Astrocyte (in vitro differentiated cells and primary cell): ENCODE measurements at regions not wholly inside any gene's neighbourhood (a gene's known extent, or its start where the extent isn't known, plus 50 kb on each side); places are given as distances from the start of the nearest gene placed in this dataset.

Experiments
- DNase-seq: peaks from one replicate; pipeline ENCODE4 v3.0.0-alpha.2; 2010; ENCODE audit warnings: low read depth
- FAIRE-seq: peaks from 2 replicates; lab custom pipeline; 2011; peaks lifted over from hg19 to GRCh38; lab: Jason Lieb, UNC
- H2AFZ ChIP-seq: 2 replicates; pipeline ENCODE4 v1.6.0; 2012; ENCODE audit warnings: low read depth, low read length, inconsistent platforms
- H3K27ac ChIP-seq: 2 replicates; pipeline ENCODE4 v1.5.1; 2011; ENCODE audit warnings: low read depth, low read length, inconsistent platforms
- H3K27me3 ChIP-seq: 2 replicates; pipeline ENCODE4 v1.6.0; 2011; ENCODE audit warnings: low read length, inconsistent platforms; ENCODE audit not compliant: insufficient read depth
- H3K36me3 ChIP-seq: 2 replicates; pipeline ENCODE4 v1.5.1; 2011; ENCODE audit warnings: low read length, inconsistent platforms; ENCODE audit not compliant: insufficient read depth
- H3K4me1 ChIP-seq: 2 replicates; pipeline ENCODE4 v1.5.1; 2011; ENCODE audit warnings: low read length, inconsistent platforms; ENCODE audit not compliant: insufficient read depth
- H3K4me2 ChIP-seq: 2 replicates; pipeline ENCODE4 v1.6.0; 2012; ENCODE audit warnings: low read length, inconsistent platforms
- H3K4me3 ChIP-seq: 2 replicates; pipeline ENCODE4 v1.5.1; 2011; ENCODE audit warnings: low read depth, mild to moderate bottlenecking, low read length, inconsistent platforms; ENCODE audit not compliant: insufficient read depth
- H3K79me2 ChIP-seq: 2 replicates; pipeline ENCODE4 v1.6.0; 2012; ENCODE audit warnings: mild to moderate bottlenecking, low read length, inconsistent platforms; ENCODE audit not compliant: insufficient read depth
- H3K9ac ChIP-seq: 2 replicates; pipeline ENCODE4 v1.6.0; 2012; ENCODE audit warnings: mild to moderate bottlenecking, low read length, inconsistent platforms
- H3K9me3 ChIP-seq: 2 replicates; pipeline ENCODE4 v1.5.1; 2012; ENCODE audit warnings: low read depth, mild to moderate bottlenecking, low read length, inconsistent platforms; ENCODE audit not compliant: insufficient read depth
- H4K20me1 ChIP-seq: 2 replicates; pipeline ENCODE4 v1.6.0; 2012; ENCODE audit warnings: low read length, inconsistent platforms; ENCODE audit not compliant: insufficient read depth
- H3K27ac Mint-ChIP-seq: one replicate; pipeline ENCODE4 v1.8.0; 2021; ENCODE audit warnings: mild to moderate bottlenecking, mixed read lengths; ENCODE audit not compliant: unreplicated experiment
- H3K27me3 Mint-ChIP-seq: one replicate; pipeline ENCODE4 v1.8.0; 2021; ENCODE audit warnings: low read depth, mixed read lengths; ENCODE audit not compliant: unreplicated experiment
- H3K36me3 Mint-ChIP-seq: one replicate; pipeline ENCODE4 v1.8.0; 2021; ENCODE audit warnings: low read depth, mixed read lengths; ENCODE audit not compliant: unreplicated experiment
- H3K4me1 Mint-ChIP-seq: one replicate; pipeline ENCODE4 v1.8.0; 2021; ENCODE audit warnings: low read depth, mixed read lengths; ENCODE audit not compliant: unreplicated experiment
- H3K4me3 Mint-ChIP-seq: one replicate; pipeline ENCODE4 v1.8.0; 2021; ENCODE audit warnings: mild to moderate bottlenecking, moderate library complexity, mixed read lengths; ENCODE audit not compliant: unreplicated experiment
- H3K9me3 Mint-ChIP-seq: one replicate; pipeline ENCODE4 v1.8.0; 2021; ENCODE audit warnings: mild to moderate bottlenecking, mixed read lengths; ENCODE audit not compliant: unreplicated experiment
- EZH2 ChIP-seq: IDR thresholded peaks from 2 replicates; pipeline ENCODE4 v1.6.1; 2012; ENCODE audit warnings: mild to moderate bottlenecking, low read length, inconsistent platforms; ENCODE audit not compliant: insufficient read depth
- TF ChIP-seq, protein P1 (sequence below): IDR thresholded peaks from 2 replicates; pipeline ENCODE4 v1.5.1; 2011; ENCODE audit warnings: low read depth, mild to moderate bottlenecking, inconsistent platforms, low read length, moderate library complexity; ENCODE audit not compliant: insufficient read depth

DNA sequence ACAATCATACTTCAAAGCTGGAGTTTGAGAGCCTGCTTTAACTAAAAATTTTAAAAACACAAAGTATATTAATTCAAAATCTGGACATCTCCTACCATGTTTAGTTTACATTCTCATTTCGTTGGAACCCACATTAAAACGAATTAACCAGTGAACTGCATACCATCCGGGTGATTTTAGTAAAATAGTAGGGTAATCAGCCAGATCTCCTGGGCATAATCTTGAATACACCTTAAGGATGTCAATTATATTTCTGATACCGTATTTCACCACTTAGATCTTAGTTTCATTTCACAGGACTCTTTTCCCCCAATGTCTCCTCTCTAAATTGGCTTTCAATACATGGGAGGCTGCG lies 175.6 kb upstream of the PFKP start:
- Mint-ChIP-seq H3K27me3 (peaks cover 19% of the 10 kb centered on the region), H3K36me3 (no peaks in the 10 kb centered on the region), H3K4me3 (no peak overlapping the region), H3K4me1 (no peaks in the 10 kb centered on the region), H3K9me3 (no peaks in the 10 kb centered on the region), H3K27ac (no peak overlapping the region)
- Histone ChIP-seq H3K9ac (no peak overlapping the region), H4K20me1 (no peaks in the 10 kb centered on the region), H3K4me3 (no peak overlapping the region), H3K36me3 (no peaks in the 10 kb centered on the region), H3K27ac (no peak overlapping the region), H3K27me3 (no peaks in the 10 kb centered on the region), H3K4me2 (no peak overlapping the region), H3K4me1 (no peaks in the 10 kb centered on the region), H3K79me2 (no peaks in the 10 kb centered on the region), H2AFZ (no peak overlapping the region), H3K9me3 (peaks cover 5% of the 10 kb centered on the region)
- TF ChIP-seq, protein P1, sequence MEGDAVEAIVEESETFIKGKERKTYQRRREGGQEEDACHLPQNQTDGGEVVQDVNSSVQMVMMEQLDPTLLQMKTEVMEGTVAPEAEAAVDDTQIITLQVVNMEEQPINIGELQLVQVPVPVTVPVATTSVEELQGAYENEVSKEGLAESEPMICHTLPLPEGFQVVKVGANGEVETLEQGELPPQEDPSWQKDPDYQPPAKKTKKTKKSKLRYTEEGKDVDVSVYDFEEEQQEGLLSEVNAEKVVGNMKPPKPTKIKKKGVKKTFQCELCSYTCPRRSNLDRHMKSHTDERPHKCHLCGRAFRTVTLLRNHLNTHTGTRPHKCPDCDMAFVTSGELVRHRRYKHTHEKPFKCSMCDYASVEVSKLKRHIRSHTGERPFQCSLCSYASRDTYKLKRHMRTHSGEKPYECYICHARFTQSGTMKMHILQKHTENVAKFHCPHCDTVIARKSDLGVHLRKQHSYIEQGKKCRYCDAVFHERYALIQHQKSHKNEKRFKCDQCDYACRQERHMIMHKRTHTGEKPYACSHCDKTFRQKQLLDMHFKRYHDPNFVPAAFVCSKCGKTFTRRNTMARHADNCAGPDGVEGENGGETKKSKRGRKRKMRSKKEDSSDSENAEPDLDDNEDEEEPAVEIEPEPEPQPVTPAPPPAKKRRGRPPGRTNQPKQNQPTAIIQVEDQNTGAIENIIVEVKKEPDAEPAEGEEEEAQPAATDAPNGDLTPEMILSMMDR: no peak
- TF ChIP-seq EZH2: no peak
- FAIRE-seq (no peak), DNase-seq (no peak)

DNA sequence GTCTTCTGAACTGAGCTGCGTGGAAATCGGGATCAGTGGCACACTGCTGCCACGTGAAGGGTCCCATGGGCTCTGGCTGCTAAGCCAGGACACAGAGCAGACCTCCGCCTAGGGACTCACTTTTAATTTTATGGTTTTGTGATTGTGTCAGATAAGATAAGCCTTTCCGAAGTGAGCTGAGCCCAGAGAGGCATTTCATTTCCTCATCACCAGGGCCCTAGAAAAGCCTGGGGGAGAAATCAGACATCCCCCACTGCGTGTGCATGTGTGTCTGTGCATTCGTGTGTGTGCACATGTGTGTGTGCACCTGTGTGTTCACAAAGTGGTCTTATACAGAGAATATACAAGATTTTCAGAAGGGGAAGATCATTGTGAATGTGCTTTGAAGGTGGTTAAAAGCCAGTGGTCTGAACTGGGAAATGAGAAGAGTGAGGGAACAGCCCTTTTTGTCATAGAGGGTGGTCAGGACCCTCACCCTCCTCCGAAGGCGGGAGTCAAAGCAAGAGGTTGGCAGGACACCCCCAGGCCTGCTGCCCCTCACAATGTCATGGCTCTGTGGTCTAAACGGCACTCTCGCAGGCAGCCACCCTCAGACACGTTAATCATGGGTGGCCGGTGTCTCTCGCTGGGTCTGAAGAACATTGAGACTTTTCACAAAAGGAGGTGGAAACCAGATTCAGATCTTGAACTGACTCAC lies 176.1 kb upstream of the PFKP start:
- Mint-ChIP-seq H3K4me3 (no peak overlapping the region), H3K4me1 (no peaks in the 10 kb centered on the region), H3K9me3 (no peaks in the 10 kb centered on the region), H3K27me3 (peaks cover 21% of the 10 kb centered on the region), H3K36me3 (no peaks in the 10 kb centered on the region), H3K27ac (no peak overlapping the region)
- H3K4me1 ChIP-seq: no peaks in the 10 kb centered on the region
- no peak overlapping the region for H3K9ac ChIP-seq
- H3K4me3 ChIP-seq: no peak overlapping the region
- H4K20me1 ChIP-seq: no peaks in the 10 kb centered on the region
- H3K9me3 ChIP-seq: peaks cover 5% of the 10 kb centered on the region
- H3K79me2 ChIP-seq: no peaks in the 10 kb centered on the region
- no peak for TF ChIP-seq EZH2
- TF ChIP-seq, protein P1: no peak
- H3K27ac ChIP-seq: no peak overlapping the region
- no peak for DNase-seq
- H3K4me2 ChIP-seq: no peak overlapping the region
- H2AFZ ChIP-seq: no peak overlapping the region
- no peak for FAIRE-seq
- H3K27me3 ChIP-seq: no peaks in the 10 kb centered on the region
- no peaks in the 10 kb centered on the region for H3K36me3 ChIP-seq

DNA sequence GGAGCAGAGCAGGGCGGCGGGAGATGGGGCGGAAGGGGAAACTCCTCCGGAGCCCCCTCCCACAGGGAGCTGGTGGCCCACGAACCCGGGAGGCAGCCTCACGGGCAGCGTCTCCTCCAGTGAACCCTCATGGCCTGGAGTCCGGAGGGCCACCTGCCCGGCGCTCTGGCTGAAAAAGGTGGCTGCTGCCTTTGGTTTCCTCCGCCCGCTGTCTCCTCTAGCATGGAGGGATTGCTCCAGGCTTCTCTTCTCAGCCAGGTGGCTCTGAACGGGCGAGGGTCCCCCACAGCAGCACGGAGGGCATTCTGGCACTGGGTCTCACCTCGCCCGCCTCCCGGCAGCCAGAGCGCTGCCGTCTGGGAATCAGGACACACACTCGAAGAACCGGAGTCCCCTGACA lies 177.3 kb upstream of the PFKP start:
- no peaks in the 10 kb centered on the region for H3K36me3 ChIP-seq
- H3K79me2 ChIP-seq: no peaks in the 10 kb centered on the region
- H3K36me3 Mint-ChIP-seq: no peaks in the 10 kb centered on the region
- DNase-seq (no peak), FAIRE-seq (no peak)
- H3K4me1 Mint-ChIP-seq: no peaks in the 10 kb centered on the region
- peaks cover 26% of the 10 kb centered on the region for H3K27me3 Mint-ChIP-seq
- no peak overlapping the region for H3K27ac ChIP-seq
- TF ChIP-seq, protein P1: no peak
- TF ChIP-seq EZH2: no peak
- no peak overlapping the region for H3K4me3 Mint-ChIP-seq
- no peaks in the 10 kb centered on the region for H3K9me3 Mint-ChIP-seq
- H3K4me1 ChIP-seq: no peaks in the 10 kb centered on the region
- no peaks in the 10 kb centered on the region for H4K20me1 ChIP-seq
- no peak overlapping the region for H3K27ac Mint-ChIP-seq
- no peak overlapping the region for H2AFZ ChIP-seq
- peaks cover 5% of the 10 kb centered on the region for H3K9me3 ChIP-seq
- no peak overlapping the region for H3K4me3 ChIP-seq
- no peaks in the 10 kb centered on the region for H3K27me3 ChIP-seq
- H3K4me2 ChIP-seq: no peak overlapping the region
- H3K9ac ChIP-seq: no peak overlapping the region
